Chondrocyte (in vitro differentiated cells): ENCODE measurements at regions not wholly inside any gene's neighbourhood (a gene's known extent, or its start where the extent isn't known, plus 50 kb on each side); places are given as distances from the start of the nearest gene placed in this dataset.

Experiments used
- DNase-seq: peaks from one replicate; pipeline ENCODE4 v3.0.0; 2021; ENCODE audit warnings: mixed read lengths, low spot score
- H3K27ac Mint-ChIP-seq: one replicate; pipeline ENCODE4 v1.8.0; 2021; ENCODE audit warnings: mild to moderate bottlenecking, moderate library complexity, mixed read lengths; ENCODE audit not compliant: unreplicated experiment
- H3K27me3 Mint-ChIP-seq: 2 replicates; pipeline ENCODE4 v1.8.0; 2021; ENCODE audit warnings: low read depth, mixed read lengths
- H3K36me3 Mint-ChIP-seq: 2 replicates; pipeline ENCODE4 v1.8.0; 2021; ENCODE audit warnings: low read depth, mixed read lengths
- H3K4me1 Mint-ChIP-seq: 2 replicates; pipeline ENCODE4 v1.8.0; 2021; ENCODE audit warnings: low read depth, mild to moderate bottlenecking, mixed read lengths
- H3K4me3 Mint-ChIP-seq: one replicate; pipeline ENCODE4 v1.8.0; 2021; ENCODE audit warnings: mild to moderate bottlenecking, moderate library complexity, mixed read lengths; ENCODE audit not compliant: unreplicated experiment
- H3K9me3 Mint-ChIP-seq: 2 replicates; pipeline ENCODE4 v1.8.0; 2021; ENCODE audit warnings: low read depth, mixed read lengths
- CTCF ChIP-seq: fragments of 200-600 bp; sonication (generic); IDR thresholded peaks from 2 replicates; pipeline ENCODE4 v1.5.0; 2021; ENCODE audit warnings: antibody characterized with exemption, mild to moderate bottlenecking, moderate library complexity

- H3K9me3 Mint-ChIP-seq, result no peaks in the 10 kb centered on the region
- peaks cover 12% of the 10 kb centered on the region for H3K27me3 Mint-ChIP-seq
- no peaks in the 10 kb centered on the region for H3K4me1 Mint-ChIP-seq
- no peak overlapping the region for H3K27ac Mint-ChIP-seq
- no peaks in the 10 kb centered on the region for H3K36me3 Mint-ChIP-seq
- TF ChIP-seq CTCF, result no peak
- no peak for DNase-seq
- no peak overlapping the region for H3K4me3 Mint-ChIP-seq
Observed at GRCh38 chr2:66233981-66234380, 200.9 kb upstream of the MEIS1 start.

DNA sequence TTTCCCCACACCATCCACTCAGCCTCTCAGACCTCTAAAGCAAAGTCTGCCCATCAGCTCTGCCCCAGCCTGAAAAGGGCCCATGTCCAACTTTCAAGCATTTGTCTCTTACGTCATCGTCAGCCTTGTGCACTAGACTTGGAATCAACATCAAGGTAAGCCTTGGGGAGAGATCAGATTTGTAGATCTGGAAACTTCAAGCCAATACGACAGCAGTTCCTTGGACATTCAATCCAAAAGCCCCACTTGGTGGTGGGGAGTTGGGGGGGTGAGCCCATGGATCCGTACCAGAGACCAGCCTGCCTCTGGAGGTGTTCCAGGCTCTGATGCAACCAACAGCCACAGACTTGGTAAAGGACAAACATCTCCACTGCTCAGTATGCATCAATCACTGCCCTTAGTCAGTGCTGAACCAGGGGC lies 206.8 kb upstream of the MEIS1 start:
- no peaks in the 10 kb centered on the region for H3K4me1 Mint-ChIP-seq
- no peaks in the 10 kb centered on the region for H3K36me3 Mint-ChIP-seq
- no peak for DNase-seq
- H3K9me3 Mint-ChIP-seq, result no peaks in the 10 kb centered on the region
- H3K27ac Mint-ChIP-seq, result no peak overlapping the region
- no peak for TF ChIP-seq CTCF
- no peak overlapping the region for H3K4me3 Mint-ChIP-seq
- H3K27me3 Mint-ChIP-seq, result peaks cover 29% of the 10 kb centered on the region

DNA sequence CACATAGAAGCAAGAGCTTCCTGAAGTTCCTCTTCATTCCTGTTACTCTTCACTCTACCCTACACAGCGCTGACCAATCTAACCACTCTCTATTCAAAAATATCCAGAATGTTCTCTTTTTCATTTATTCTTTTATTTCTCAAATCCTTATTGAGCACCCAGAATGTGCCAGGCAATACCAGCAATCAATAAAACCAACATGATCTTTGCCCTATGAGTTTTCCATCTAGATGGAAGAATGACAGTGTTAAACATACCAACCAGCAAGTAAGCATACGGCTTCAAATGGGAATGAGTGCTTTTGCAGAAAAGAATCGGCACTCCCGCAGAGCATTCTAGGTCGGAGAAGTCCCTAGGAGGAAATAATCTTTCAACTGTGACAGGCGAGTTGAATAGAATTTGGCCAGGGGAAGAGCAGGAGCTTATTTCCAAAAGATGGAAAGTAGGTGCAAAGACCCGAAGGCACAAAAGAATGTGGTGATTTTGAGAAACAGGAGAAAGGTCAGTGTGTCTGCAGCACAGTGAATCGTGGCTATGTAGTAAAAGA lies 217.8 kb upstream of the MEIS1 start:
- H3K9me3 Mint-ChIP-seq, result peaks cover 2% of the 10 kb centered on the region
- no peaks in the 10 kb centered on the region for H3K4me1 Mint-ChIP-seq
- H3K27ac Mint-ChIP-seq, result no peak overlapping the region
- no peak for DNase-seq
- peaks cover 1% of the 10 kb centered on the region for H3K36me3 Mint-ChIP-seq
- no peak overlapping the region for H3K4me3 Mint-ChIP-seq
- peaks cover 14% of the 10 kb centered on the region for H3K27me3 Mint-ChIP-seq
- TF ChIP-seq CTCF, result no peak

GRCh38 chr2:66212749-66213148 lies 222.2 kb upstream of the MEIS1 start:
- Mint-ChIP-seq H3K27ac (no peak overlapping the region), H3K4me3 (no peak overlapping the region), H3K36me3 (peaks cover 1% of the 10 kb centered on the region), H3K9me3 (peaks cover 2% of the 10 kb centered on the region), H3K27me3 (peaks cover 13% of the 10 kb centered on the region), H3K4me1 (no peaks in the 10 kb centered on the region)
- no peak for TF ChIP-seq CTCF
- DNase-seq, result no peak

GRCh38 chr2:66202586-66202985 lies 232.3 kb upstream of the MEIS1 start:
- peaks cover 1% of the 10 kb centered on the region for H3K36me3 Mint-ChIP-seq
- no peak overlapping the region for H3K4me3 Mint-ChIP-seq
- TF ChIP-seq CTCF, result no peak
- no peak overlapping the region for H3K27ac Mint-ChIP-seq
- no peak for DNase-seq
- H3K27me3 Mint-ChIP-seq, result peaks cover 8% of the 10 kb centered on the region
- H3K4me1 Mint-ChIP-seq, result no peaks in the 10 kb centered on the region
- H3K9me3 Mint-ChIP-seq, result peaks cover 11% of the 10 kb centered on the region
